Spleen (tissue), 7 donors: ENCODE measurements at regions not wholly inside any gene's neighbourhood (a gene's known extent, or its start where the extent isn't known, plus 50 kb on each side); places are given as distances from the start of the nearest gene placed in this dataset.

Experiments used
- CTCF ChIP-seq, 11 experiments: fragments of 200-600 bp in 7 of 11; fragments of 450-650 bp in 4 of 11; sonication (generic) in 4 of 11; IDR thresholded peaks in 8 of 11; conservative IDR thresholded peaks in 3 of 11; 1 replicate in 7 of 11; 2 replicates in 4 of 11; pipeline versions ENCODE4 v1.4.0 to v1.8.0; 2016 to 2021; ENCODE audit warnings: antibody characterized with exemption in 11 of 11, inconsistent platforms in 4 of 11, mild to moderate bottlenecking in 1 of 11
- POLR2AphosphoS5 ChIP-seq, 3 donors: sonication (generic); formaldehyde crosslinking; IDR thresholded peaks; one replicate each; pipeline ENCODE4 v1.5.1; 2017; ENCODE audit warnings: antibody characterized with exemption in 3 of 3
- donor health status: DM: no; HTN: no; CAD: no; lungs with moderate emphysema.
- donor health status: DM: no; HTN: no; CAD: no.
- donor health status: DM: no; HTN: no; CAD: no.

- no peak for TF ChIP-seq CTCF (IDR thresholded peaks at IDR 0.05 in 8 of 11, conservative IDR thresholded peaks at IDR 0.05 in 3 of 11)
- no peak for TF ChIP-seq POLR2AphosphoS5 (IDR thresholded peaks at IDR 0.05)
Observed at GRCh38 chr13:73299787-73300186, 241.0 kb downstream of the KLF5 start.
